ENCODE measurements at regions not wholly inside any gene's neighbourhood (a gene's known extent, or its start where the extent isn't known, plus 50 kb on each side); places are given as distances from the start of the nearest gene placed in this dataset.

- ATAC-seq, result no peak
- intact Hi-C loops (cut with DNase I), result no loop called here
Observed at GRCh38 chr9:70465398-70465797, 50.9 kb upstream of the KLF9 start.

More at GRCh38 chr9:70465398-70465797, 50.9 kb upstream of the KLF9 start:
- Histone ChIP-seq H3K9me3 (no peaks in the 10 kb centered on the region), H3K4me1 (peaks cover 16% of the 10 kb centered on the region), H3K27ac (no peak overlapping the region), H3K36me3 (no peaks in the 10 kb centered on the region), H3K4me3 (no peak overlapping the region), H3K27me3 (no peaks in the 10 kb centered on the region)
- no peak for TF ChIP-seq CTCF (IDR thresholded peaks at IDR 0.05)
- no peak for DNase-seq
